GM12872 (cell line): ENCODE measurements at regions not wholly inside any gene's neighbourhood (a gene's known extent, or its start where the extent isn't known, plus 50 kb on each side); places are given as distances from the start of the nearest gene placed in this dataset.

Experiments
- TF ChIP-seq, protein P1 (sequence below): IDR thresholded peaks from 3 replicates; pipeline ENCODE4 v1.5.1; 2011; ENCODE audit warnings: low read depth, mild to moderate bottlenecking, low read length, moderate library complexity; ENCODE audit not compliant: insufficient read depth

DNA sequence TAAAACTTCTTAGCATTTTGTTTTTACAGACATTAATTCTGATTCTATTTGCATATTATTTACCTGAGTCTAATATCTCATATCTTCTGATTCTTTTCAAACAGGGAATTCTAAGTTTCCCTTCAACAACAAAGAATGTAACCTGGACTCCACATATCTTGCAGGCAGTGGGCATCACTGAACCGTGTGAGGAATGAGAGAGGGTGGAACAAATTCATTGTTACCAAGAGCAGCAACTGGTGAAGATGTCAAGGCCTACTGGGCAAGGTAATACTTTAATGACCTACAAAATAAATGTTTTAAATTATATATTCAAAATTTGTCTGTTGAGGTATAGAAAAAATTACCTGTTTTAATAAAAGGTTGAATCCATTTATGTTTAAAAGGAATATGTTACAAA lies 455.3 kb upstream of the TUSC1 start:
- TF ChIP-seq, protein P1, sequence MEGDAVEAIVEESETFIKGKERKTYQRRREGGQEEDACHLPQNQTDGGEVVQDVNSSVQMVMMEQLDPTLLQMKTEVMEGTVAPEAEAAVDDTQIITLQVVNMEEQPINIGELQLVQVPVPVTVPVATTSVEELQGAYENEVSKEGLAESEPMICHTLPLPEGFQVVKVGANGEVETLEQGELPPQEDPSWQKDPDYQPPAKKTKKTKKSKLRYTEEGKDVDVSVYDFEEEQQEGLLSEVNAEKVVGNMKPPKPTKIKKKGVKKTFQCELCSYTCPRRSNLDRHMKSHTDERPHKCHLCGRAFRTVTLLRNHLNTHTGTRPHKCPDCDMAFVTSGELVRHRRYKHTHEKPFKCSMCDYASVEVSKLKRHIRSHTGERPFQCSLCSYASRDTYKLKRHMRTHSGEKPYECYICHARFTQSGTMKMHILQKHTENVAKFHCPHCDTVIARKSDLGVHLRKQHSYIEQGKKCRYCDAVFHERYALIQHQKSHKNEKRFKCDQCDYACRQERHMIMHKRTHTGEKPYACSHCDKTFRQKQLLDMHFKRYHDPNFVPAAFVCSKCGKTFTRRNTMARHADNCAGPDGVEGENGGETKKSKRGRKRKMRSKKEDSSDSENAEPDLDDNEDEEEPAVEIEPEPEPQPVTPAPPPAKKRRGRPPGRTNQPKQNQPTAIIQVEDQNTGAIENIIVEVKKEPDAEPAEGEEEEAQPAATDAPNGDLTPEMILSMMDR = no peak

DNA sequence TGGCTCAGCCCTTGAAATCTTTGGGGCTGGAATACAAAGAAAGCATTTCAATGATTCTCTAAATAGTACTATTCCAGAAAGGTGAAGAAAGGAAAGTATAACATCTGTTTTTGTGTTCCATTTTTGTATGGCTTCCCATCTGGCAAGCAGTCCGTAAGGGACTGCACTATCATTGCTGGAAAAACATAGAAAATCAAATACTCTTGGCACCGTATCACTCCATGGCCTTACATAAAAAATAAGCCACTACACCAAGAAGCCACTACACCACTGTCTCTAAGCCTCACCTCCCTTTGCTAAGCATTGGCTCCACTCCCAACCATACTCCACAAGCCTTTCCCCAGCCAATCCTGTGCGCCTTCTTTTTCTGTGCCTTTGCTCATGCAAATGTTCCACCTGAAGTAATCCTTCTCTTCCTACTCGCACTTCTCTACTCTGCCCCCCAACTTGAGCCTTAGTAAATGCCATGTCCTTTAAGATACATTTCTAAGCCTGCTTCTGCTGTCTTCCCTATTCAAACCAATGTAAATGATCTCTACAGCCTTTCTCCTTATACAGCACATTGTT lies 454.6 kb upstream of the TUSC1 start:
- TF ChIP-seq, protein P1 = no peak

DNA sequence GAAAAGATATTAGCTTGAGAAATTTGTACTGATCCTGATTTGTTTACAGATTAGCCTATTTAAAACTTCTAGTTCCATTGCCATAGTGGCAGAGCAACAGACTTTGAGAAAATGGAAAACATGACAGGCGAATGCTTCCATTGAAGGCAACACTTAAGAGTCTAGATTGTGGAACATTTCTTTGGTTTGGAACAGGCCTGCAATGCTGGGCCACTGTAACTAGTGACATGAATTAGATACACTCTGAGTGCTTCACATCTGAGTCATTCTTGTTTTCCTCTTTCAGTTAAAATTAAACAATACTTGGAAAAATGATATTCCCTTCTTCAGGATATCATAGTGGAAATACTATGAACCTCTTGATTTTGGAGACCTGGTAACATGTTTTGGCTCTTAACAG lies 453.6 kb upstream of the TUSC1 start:
- TF ChIP-seq, protein P1 = no peak

DNA sequence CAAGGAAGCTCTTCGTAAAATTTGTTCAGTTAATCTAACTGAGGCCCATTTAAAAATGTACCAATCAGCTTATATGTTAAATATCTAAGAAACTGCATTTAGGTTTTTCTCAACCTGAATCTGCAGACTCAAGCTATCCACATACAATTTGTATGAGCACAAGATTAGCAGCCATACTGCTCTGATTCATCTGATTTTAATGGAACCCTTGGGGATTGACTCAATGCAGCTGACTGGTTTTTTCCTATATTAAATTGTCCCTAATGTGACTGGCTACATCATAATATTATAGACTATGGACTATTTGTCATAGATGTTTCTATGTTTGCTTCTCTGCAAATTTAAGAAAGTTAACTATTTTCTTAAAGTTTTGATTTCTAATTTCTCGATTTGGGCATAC lies 451.0 kb upstream of the TUSC1 start:
- TF ChIP-seq, protein P1 = no peak

DNA sequence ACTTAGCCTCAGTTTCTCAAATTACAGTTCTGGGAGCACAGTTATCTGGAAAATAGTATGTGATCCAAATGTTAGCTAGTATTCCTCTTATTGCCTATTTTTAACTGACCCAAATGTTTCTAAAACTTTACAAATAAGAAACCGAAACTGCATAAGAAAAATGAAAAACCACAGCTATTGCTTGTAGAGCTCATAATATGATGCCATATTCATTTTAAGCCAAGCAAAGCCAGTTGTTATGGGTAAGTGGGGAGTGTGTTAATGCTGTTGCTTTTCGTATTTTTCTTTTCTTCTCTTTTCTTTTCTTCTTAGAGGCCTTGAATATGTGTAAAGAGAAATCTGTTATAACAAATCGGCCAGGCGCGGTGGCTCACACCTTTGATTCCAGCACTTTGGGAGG lies 447.4 kb upstream of the TUSC1 start:
- TF ChIP-seq, protein P1 = no peak

DNA sequence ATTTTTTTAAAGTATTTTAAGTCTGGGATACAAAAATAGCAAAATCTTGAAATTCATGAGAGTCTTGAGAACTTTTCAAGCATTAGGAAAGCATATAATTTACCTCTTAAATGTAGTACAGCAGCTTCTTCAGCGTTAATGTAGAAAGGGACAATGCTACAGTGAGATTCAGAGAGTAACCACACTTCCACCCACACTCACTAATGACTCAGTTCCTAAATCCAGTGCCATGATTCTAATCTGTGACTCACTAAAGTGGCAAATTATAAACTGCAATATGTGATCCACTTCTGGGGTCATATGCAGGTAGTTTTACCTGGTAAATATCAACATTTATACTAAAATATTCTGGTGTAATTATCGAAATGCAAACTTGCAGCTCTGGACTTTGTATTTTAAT lies 434.5 kb upstream of the TUSC1 start:
- TF ChIP-seq, protein P1 = no peak

DNA sequence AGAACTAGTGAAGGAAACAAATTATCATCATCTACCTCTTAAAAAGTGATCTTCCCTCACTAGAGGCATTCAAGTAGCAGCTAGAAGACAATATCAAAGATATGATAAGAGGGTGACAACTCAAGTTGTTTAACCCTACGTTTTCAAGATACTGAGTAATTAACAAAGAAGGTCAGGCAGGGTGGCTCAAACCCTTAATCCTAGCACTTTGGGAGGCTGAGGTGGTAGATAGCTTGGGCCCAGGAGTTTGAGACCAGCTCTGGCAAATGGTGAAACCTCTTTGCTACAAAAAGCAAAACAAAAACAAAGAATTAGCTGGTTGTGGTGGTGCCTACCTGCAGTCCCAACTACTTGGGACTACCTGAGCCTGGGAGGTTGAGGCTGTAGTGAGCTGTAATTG lies 408.2 kb upstream of the TUSC1 start:
- TF ChIP-seq, protein P1 = no peak
